IPS-15b (cell line): ENCODE measurements at regions not wholly inside any gene's neighbourhood (a gene's known extent, or its start where the extent isn't known, plus 50 kb on each side); places are given as distances from the start of the nearest gene placed in this dataset.
"Not testable (repeated sequence)": the region's sequence is repeated elsewhere in the genome, so short reads cannot be mapped to it uniquely, and the experiment has no call there.

Experiments
- H3K27me3 ChIP-seq: one replicate; pipeline ENCODE4 v1.6.1; 2013; ENCODE audit warnings: low read length; ENCODE audit not compliant: control insufficient read depth, insufficient read depth
- H3K36me3 ChIP-seq: one replicate; pipeline ENCODE4 v1.6.1; 2013; ENCODE audit warnings: low read length; ENCODE audit not compliant: control insufficient read depth, insufficient read depth
- H3K4me1 ChIP-seq: one replicate; pipeline ENCODE4 v1.6.1; 2013; ENCODE audit warnings: mild to moderate bottlenecking, low read length; ENCODE audit not compliant: control insufficient read depth, insufficient read depth
- H3K4me3 ChIP-seq: one replicate; pipeline ENCODE4 v1.5.1; 2013; ENCODE audit warnings: low read depth, low read length
- H3K9ac ChIP-seq: one replicate; pipeline ENCODE4 v1.6.1; 2013; ENCODE audit warnings: low read depth, mild to moderate bottlenecking, low read length
- H3K9me3 ChIP-seq: one replicate; pipeline ENCODE4 v1.6.1; 2013; ENCODE audit warnings: mild to moderate bottlenecking, low read length; ENCODE audit not compliant: control insufficient read depth, insufficient read depth

- Histone ChIP-seq H3K9ac (no peak overlapping the region), H3K4me1 (no peaks in the 10 kb centered on the region), H3K4me3 (no peak overlapping the region), H3K9me3 (no peaks in the 10 kb centered on the region), H3K27me3 (no peaks in the 10 kb centered on the region), H3K36me3 (no peaks in the 10 kb centered on the region)
Measured at GRCh38 chr1:157301477-157302198, 163.4 kb upstream of the ETV3 start.

GRCh38 chr1:157294387-157295145 is 156.4 kb upstream of the ETV3 start:
- H3K9ac ChIP-seq, H3K4me1 ChIP-seq, H3K9me3 ChIP-seq, H3K4me3 ChIP-seq, H3K36me3 ChIP-seq, H3K27me3 ChIP-seq: not testable (repeated sequence)

- Histone ChIP-seq H3K4me3 (no peak overlapping the region), H3K9me3 (no peaks in the 10 kb centered on the region), H3K4me1 (no peaks in the 10 kb centered on the region), H3K27me3 (peaks cover 2% of the 10 kb centered on the region), H3K9ac (no peak overlapping the region), H3K36me3 (no peaks in the 10 kb centered on the region)
Measured at GRCh38 chr1:157292809-157293564, 154.8 kb upstream of the ETV3 start.

- Histone ChIP-seq H3K36me3 (no peaks in the 10 kb centered on the region), H3K4me3 (no peak overlapping the region), H3K9me3 (no peaks in the 10 kb centered on the region), H3K27me3 (peaks cover 2% of the 10 kb centered on the region), H3K9ac (no peak overlapping the region), H3K4me1 (no peaks in the 10 kb centered on the region)
Measured at GRCh38 chr1:157292302-157292701, 154.1 kb upstream of the ETV3 start.

- Histone ChIP-seq H3K36me3 (no peaks in the 10 kb centered on the region), H3K27me3 (peaks cover 2% of the 10 kb centered on the region), H3K9me3 (no peaks in the 10 kb centered on the region), H3K9ac (no peak overlapping the region), H3K4me3 (no peak overlapping the region), H3K4me1 (no peaks in the 10 kb centered on the region)
Measured at GRCh38 chr1:157291083-157291482, 152.9 kb upstream of the ETV3 start.

GRCh38 chr1:157289424-157290105 is 151.4 kb upstream of the ETV3 start:
- Histone ChIP-seq H3K4me3 (no peak overlapping the region), H3K27me3 (peaks cover 2% of the 10 kb centered on the region), H3K9me3 (no peaks in the 10 kb centered on the region), H3K36me3 (no peaks in the 10 kb centered on the region), H3K4me1 (no peaks in the 10 kb centered on the region), H3K9ac (no peak overlapping the region)

- Histone ChIP-seq H3K4me1 (no peaks in the 10 kb centered on the region), H3K27me3 (peaks cover 2% of the 10 kb centered on the region), H3K36me3 (no peaks in the 10 kb centered on the region), H3K9me3 (no peaks in the 10 kb centered on the region), H3K9ac (no peak overlapping the region), H3K4me3 (no peak overlapping the region)
Measured at GRCh38 chr1:157288996-157289395, 150.8 kb upstream of the ETV3 start.

GRCh38 chr1:157288492-157288891 is 150.3 kb upstream of the ETV3 start:
- no peaks in the 10 kb centered on the region for H3K9me3 ChIP-seq
- H3K36me3 ChIP-seq, result no peaks in the 10 kb centered on the region
- H3K27me3 ChIP-seq, result peaks cover 2% of the 10 kb centered on the region
- H3K9ac ChIP-seq, result no peak overlapping the region
- H3K4me1 ChIP-seq, result no peaks in the 10 kb centered on the region
- H3K4me3 ChIP-seq, result no peak overlapping the region

GRCh38 chr1:157288006-157288405 is 149.8 kb upstream of the ETV3 start:
- H3K27me3 ChIP-seq, result peaks cover 2% of the 10 kb centered on the region
- H3K9ac ChIP-seq, result no peak overlapping the region
- no peaks in the 10 kb centered on the region for H3K36me3 ChIP-seq
- no peaks in the 10 kb centered on the region for H3K4me1 ChIP-seq
- H3K4me3 ChIP-seq, result no peak overlapping the region
- no peaks in the 10 kb centered on the region for H3K9me3 ChIP-seq

GRCh38 chr1:157287462-157287861 is 149.3 kb upstream of the ETV3 start:
- Histone ChIP-seq H3K36me3 (no peaks in the 10 kb centered on the region), H3K4me1 (no peaks in the 10 kb centered on the region), H3K9ac (no peak overlapping the region), H3K9me3 (no peaks in the 10 kb centered on the region), H3K4me3 (no peak overlapping the region), H3K27me3 (peaks cover under 1% of the 10 kb centered on the region)

- Histone ChIP-seq H3K9me3 (no peaks in the 10 kb centered on the region), H3K4me3 (no peak overlapping the region), H3K4me1 (no peaks in the 10 kb centered on the region), H3K27me3 (no peaks in the 10 kb centered on the region), H3K36me3 (no peaks in the 10 kb centered on the region), H3K9ac (no peak overlapping the region)
Measured at GRCh38 chr1:157286646-157287420, 148.6 kb upstream of the ETV3 start.
